IMR-90 (cell line): ENCODE measurements at regions not wholly inside any gene's neighbourhood (a gene's known extent, or its start where the extent isn't known, plus 50 kb on each side); places are given as distances from the start of the nearest gene placed in this dataset.

ENCODE experiments used
- ATAC-seq: fragments of 200-7000 bp; cut with Tn5 transposase; 2 replicates; pipeline ENCODE4 v1.9.1; 2020; ENCODE audit warnings: low read depth, mild to moderate bottlenecking, moderate library complexity
- BruUV-seq: library from RNA; stranded (reverse); fragments of 400-500 nt; replicated peaks from 2 replicates; lab custom pipeline; 2021; lab: Mats Ljungman, UMichigan
- CTCF ChIA-PET: fragments of 300-600 bp; formaldehyde crosslinking; extraction: SDS; loops from one replicate; lab custom pipeline; 2021; ENCODE audit warnings: antibody characterized with exemption; lab: Yijun Ruan, JAX
- POLR2A ChIA-PET: fragments of 300-600 bp; sonication (Branson Sonifier 250); formaldehyde crosslinking; loops from one replicate; lab custom pipeline; 2022; ENCODE audit warnings: antibody characterized with exemption; ENCODE audit not compliant: unreplicated experiment; lab: Charles Lee
- DNase-seq: peaks from one replicate; pipeline ENCODE4 v3.0.0; 2013
- H2AFZ ChIP-seq: replicated peaks from 2 replicates; pipeline ENCODE3; 2013; ENCODE audit warnings: low read length, mild to moderate bottlenecking; ENCODE audit not compliant: poor library complexity
- H2AK5ac ChIP-seq: 2 replicates; pipeline ENCODE4 v1.6.1; 2013; ENCODE audit warnings: low read depth, low read length, inconsistent platforms
- H2AK9ac ChIP-seq: replicated peaks from 2 replicates; pipeline ENCODE3; 2013; ENCODE audit warnings: mild to moderate bottlenecking, low read depth, low read length, moderate library complexity; ENCODE audit not compliant: poor library complexity
- H2BK120ac ChIP-seq: 2 replicates; pipeline ENCODE4 v1.6.1; 2013; ENCODE audit warnings: low read depth, low read length, inconsistent platforms
- H2BK15ac ChIP-seq: 3 replicates; pipeline ENCODE4 v1.6.1; 2013; ENCODE audit warnings: low read depth, low read length, inconsistent platforms
- H2BK20ac ChIP-seq: 2 replicates; pipeline ENCODE4 v1.6.1; 2013; ENCODE audit warnings: low read depth, mild to moderate bottlenecking, inconsistent platforms, low read length, moderate library complexity
- H2BK5ac ChIP-seq: 2 replicates; pipeline ENCODE4 v1.6.1; 2013; ENCODE audit warnings: mild to moderate bottlenecking, low read depth, low read length, inconsistent platforms; ENCODE audit not compliant: poor library complexity, severe bottlenecking
- H3K14ac ChIP-seq: replicated peaks from 2 replicates; pipeline ENCODE4 v1.6.1; 2013; ENCODE audit warnings: low read depth, low read length, inconsistent platforms
- H3K18ac ChIP-seq: 2 replicates; pipeline ENCODE4 v1.6.1; 2013; ENCODE audit warnings: low read depth, low read length, control low read depth
- H3K23ac ChIP-seq: 2 replicates; pipeline ENCODE4 v1.6.1; 2013; ENCODE audit warnings: low read depth, low read length, inconsistent platforms
- H3K27ac ChIP-seq: 2 replicates; pipeline ENCODE4 v1.5.1; 2013; ENCODE audit warnings: mild to moderate bottlenecking, control low read depth, low read length; ENCODE audit not compliant: insufficient read depth
- H3K27me3 ChIP-seq: 2 replicates; pipeline ENCODE4 v1.6.1; 2013; ENCODE audit warnings: low read length; ENCODE audit not compliant: control insufficient read depth, insufficient read depth
- H3K36me3 ChIP-seq: 2 replicates; pipeline ENCODE4 v1.6.1; 2013; ENCODE audit warnings: low read length, mixed read lengths; ENCODE audit not compliant: control insufficient read depth, insufficient read depth
- H3K4ac ChIP-seq: 2 replicates; pipeline ENCODE4 v1.6.1; 2013; ENCODE audit warnings: low read depth, low read length, inconsistent platforms
- H3K4me1 ChIP-seq: 2 replicates; pipeline ENCODE4 v1.6.1; 2013; ENCODE audit warnings: low read length, mixed read lengths; ENCODE audit not compliant: control insufficient read depth, insufficient read depth
- H3K4me2 ChIP-seq: 2 replicates; pipeline ENCODE4 v1.6.1; 2013; ENCODE audit warnings: low read depth, mild to moderate bottlenecking, control low read depth, low read length, moderate library complexity
- H3K4me3 ChIP-seq: 2 replicates; pipeline ENCODE4 v1.5.1; 2013; ENCODE audit warnings: low read depth, mild to moderate bottlenecking, control low read depth, low read length, moderate library complexity; ENCODE audit not compliant: insufficient read depth
- H3K56ac ChIP-seq: 2 replicates; pipeline ENCODE4 v1.6.1; 2013; ENCODE audit warnings: low read length, inconsistent platforms; ENCODE audit not compliant: insufficient read depth; ENCODE audit errors: extremely low read depth
- H3K79me1 ChIP-seq, 2 experiments: 2 replicates each; pipeline ENCODE4 v1.6.1; 2013; ENCODE audit warnings: low read length in 2 of 2, inconsistent platforms in 1 of 2, low read depth in 1 of 2
- H3K9ac ChIP-seq: 2 replicates; pipeline ENCODE4 v1.6.1; 2013; ENCODE audit warnings: low read depth, low read length, control low read depth
- H3K9me1 ChIP-seq: 2 replicates; pipeline ENCODE4 v1.6.1; 2013; ENCODE audit warnings: low read length, inconsistent platforms; ENCODE audit not compliant: insufficient read depth
- H3K9me3 ChIP-seq: 2 replicates; pipeline ENCODE4 v1.6.1; 2013; ENCODE audit warnings: low read length; ENCODE audit not compliant: control insufficient read depth, insufficient read depth
- H4K20me1 ChIP-seq: 2 replicates; pipeline ENCODE4 v1.6.1; 2013; ENCODE audit warnings: low read length, inconsistent platforms; ENCODE audit not compliant: insufficient read depth
- H4K5ac ChIP-seq: 2 replicates; pipeline ENCODE4 v1.6.1; 2013; ENCODE audit warnings: mild to moderate bottlenecking, low read depth, low read length, control low read depth
- H4K8ac ChIP-seq, 2 experiments: 2 replicates each; pipeline ENCODE4 v1.6.1; 2013; ENCODE audit warnings: low read depth in 2 of 2, low read length in 2 of 2, control low read depth in 1 of 2, inconsistent platforms in 1 of 2
- H4K91ac ChIP-seq: 2 replicates; pipeline ENCODE4 v1.6.1; 2013; ENCODE audit warnings: low read depth, low read length, inconsistent platforms; ENCODE audit not compliant: insufficient read depth
- BHLHE40 ChIP-seq: fragments of 150-350 bp; IDR thresholded peaks from 2 replicates; pipeline ENCODE4 v1.6.1; 2016; ENCODE audit warnings: mild to moderate bottlenecking, low read depth, low read length
- CEBPB ChIP-seq: IDR thresholded peaks from 2 replicates; pipeline ENCODE4 v1.6.1; 2012; ENCODE audit warnings: low read depth, low read length, improper control_type of control experiment
- CHD1 ChIP-seq: IDR thresholded peaks from 2 replicates; pipeline ENCODE4 v1.6.1; 2012; ENCODE audit warnings: low read depth, low read length, improper control_type of control experiment
- FOS ChIP-seq: fragments of 150-350 bp; IDR thresholded peaks from 2 replicates; pipeline ENCODE4 v1.6.1; 2016; ENCODE audit warnings: low read depth, low read length
- MAFK ChIP-seq: IDR thresholded peaks from 2 replicates; pipeline ENCODE4 v1.6.1; 2012; ENCODE audit warnings: low read depth, low read length, improper control_type of control experiment
- MAZ ChIP-seq: IDR thresholded peaks from 2 replicates; pipeline ENCODE4 v1.6.1; 2012; ENCODE audit warnings: low read depth, mild to moderate bottlenecking, low read length, improper control_type of control experiment, moderate library complexity, borderline replicate concordance
- NFE2L2 ChIP-seq: fragments of 150-350 bp; IDR thresholded peaks from 2 replicates; pipeline ENCODE4 v1.6.1; 2016; ENCODE audit warnings: low read depth, mild to moderate bottlenecking, low read length
- POLR2A ChIP-seq: IDR thresholded peaks from 2 replicates; pipeline ENCODE4 v1.6.1; 2012; ENCODE audit warnings: mild to moderate bottlenecking, low read depth, low read length
- RAD21 ChIP-seq: IDR thresholded peaks from 2 replicates; pipeline ENCODE4 v1.6.1; 2012; ENCODE audit warnings: low read length, improper control_type of control experiment
- RFX5 ChIP-seq: IDR thresholded peaks from 2 replicates; pipeline ENCODE4 v1.8.0; 2012; ENCODE audit warnings: low read depth, mild to moderate bottlenecking, low read length, moderate library complexity
- WGBS, 2 experiments: methylation state at CpG; one replicate each; pipeline versions ENCODE4 v1.1.5 to v1.1.7; 2013; ENCODE audit warnings: missing lambda C conversion rate in 2 of 2; ENCODE audit not compliant: insufficient read length in 1 of 2; ENCODE audit errors: extremely low coverage in 2 of 2; 5-methylcytosine and 5-hydroxymethylcytosine counted together
- dilution Hi-C: fragments of 300-500 bp; cut with HindIII; formaldehyde crosslinking; loops from one replicate; pipeline ENCODE4 v1.14.3; 2018; ENCODE audit warnings: low sequenced_read_pairs; ENCODE audit not compliant: unreplicated experiment
- in situ Hi-C: fragments of 300-500 bp; cut with MboI; formaldehyde crosslinking; loops from 3 replicates; pipeline ENCODE4 v1.14.3; 2019; ENCODE audit warnings: low sequenced_read_pairs, inconsistent platforms, mixed read lengths
- intact Hi-C: fragments of 100-400 bp; cut with micrococcal nuclease; formaldehyde crosslinking; loops from 2 replicates; pipeline ENCODE4 v1.10.0; 2022
- TF ChIP-seq, protein P1 (sequence below): fragments of 150-350 bp; IDR thresholded peaks from 2 replicates; pipeline ENCODE4 v1.6.1; 2017; ENCODE audit warnings: mild to moderate bottlenecking, antibody characterized with exemption, low read length, low read depth
- TF ChIP-seq, protein P2 (sequence below): fragments of 150-350 bp; IDR thresholded peaks from 2 replicates; pipeline ENCODE4 v1.6.1; 2016; ENCODE audit warnings: low read depth, mild to moderate bottlenecking, low read length, moderate library complexity, borderline replicate concordance
- TF ChIP-seq, protein P3 (sequence below): conservative IDR thresholded peaks from 2 replicates; pipeline ENCODE4 v1.5.1; 2012; ENCODE audit warnings: mild to moderate bottlenecking, low read depth, low read length, improper control_type of control experiment

- no peak for TF ChIP-seq MAFK
- TF ChIP-seq CHD1: no peak
- TF ChIP-seq MAZ: no peak
- no peak for TF ChIP-seq RAD21
- no peak for TF ChIP-seq NFE2L2
- TF ChIP-seq BHLHE40: no peak
- no peak for TF ChIP-seq CEBPB
- TF ChIP-seq, protein P1, sequence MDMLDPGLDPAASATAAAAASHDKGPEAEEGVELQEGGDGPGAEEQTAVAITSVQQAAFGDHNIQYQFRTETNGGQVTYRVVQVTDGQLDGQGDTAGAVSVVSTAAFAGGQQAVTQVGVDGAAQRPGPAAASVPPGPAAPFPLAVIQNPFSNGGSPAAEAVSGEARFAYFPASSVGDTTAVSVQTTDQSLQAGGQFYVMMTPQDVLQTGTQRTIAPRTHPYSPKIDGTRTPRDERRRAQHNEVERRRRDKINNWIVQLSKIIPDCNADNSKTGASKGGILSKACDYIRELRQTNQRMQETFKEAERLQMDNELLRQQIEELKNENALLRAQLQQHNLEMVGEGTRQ: no peak
- TF ChIP-seq, protein P2, sequence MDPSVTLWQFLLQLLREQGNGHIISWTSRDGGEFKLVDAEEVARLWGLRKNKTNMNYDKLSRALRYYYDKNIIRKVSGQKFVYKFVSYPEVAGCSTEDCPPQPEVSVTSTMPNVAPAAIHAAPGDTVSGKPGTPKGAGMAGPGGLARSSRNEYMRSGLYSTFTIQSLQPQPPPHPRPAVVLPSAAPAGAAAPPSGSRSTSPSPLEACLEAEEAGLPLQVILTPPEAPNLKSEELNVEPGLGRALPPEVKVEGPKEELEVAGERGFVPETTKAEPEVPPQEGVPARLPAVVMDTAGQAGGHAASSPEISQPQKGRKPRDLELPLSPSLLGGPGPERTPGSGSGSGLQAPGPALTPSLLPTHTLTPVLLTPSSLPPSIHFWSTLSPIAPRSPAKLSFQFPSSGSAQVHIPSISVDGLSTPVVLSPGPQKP: no peak
- no peak for TF ChIP-seq RFX5
- TF ChIP-seq, protein P3, sequence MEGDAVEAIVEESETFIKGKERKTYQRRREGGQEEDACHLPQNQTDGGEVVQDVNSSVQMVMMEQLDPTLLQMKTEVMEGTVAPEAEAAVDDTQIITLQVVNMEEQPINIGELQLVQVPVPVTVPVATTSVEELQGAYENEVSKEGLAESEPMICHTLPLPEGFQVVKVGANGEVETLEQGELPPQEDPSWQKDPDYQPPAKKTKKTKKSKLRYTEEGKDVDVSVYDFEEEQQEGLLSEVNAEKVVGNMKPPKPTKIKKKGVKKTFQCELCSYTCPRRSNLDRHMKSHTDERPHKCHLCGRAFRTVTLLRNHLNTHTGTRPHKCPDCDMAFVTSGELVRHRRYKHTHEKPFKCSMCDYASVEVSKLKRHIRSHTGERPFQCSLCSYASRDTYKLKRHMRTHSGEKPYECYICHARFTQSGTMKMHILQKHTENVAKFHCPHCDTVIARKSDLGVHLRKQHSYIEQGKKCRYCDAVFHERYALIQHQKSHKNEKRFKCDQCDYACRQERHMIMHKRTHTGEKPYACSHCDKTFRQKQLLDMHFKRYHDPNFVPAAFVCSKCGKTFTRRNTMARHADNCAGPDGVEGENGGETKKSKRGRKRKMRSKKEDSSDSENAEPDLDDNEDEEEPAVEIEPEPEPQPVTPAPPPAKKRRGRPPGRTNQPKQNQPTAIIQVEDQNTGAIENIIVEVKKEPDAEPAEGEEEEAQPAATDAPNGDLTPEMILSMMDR: no peak
- no peak for TF ChIP-seq FOS
- no peak for TF ChIP-seq POLR2A
- dilution Hi-C loops (no loop called here), intact Hi-C loops (loop anchor here (5.0 kb wide), 1 partner anchor 95 kb away; no protein-coding TSS in a partner anchor), in situ Hi-C loops (no loop called here)
- no peaks in the 10 kb centered on the region for H3K9me1 ChIP-seq
- H3K79me1 ChIP-seq: no peaks in the 10 kb centered on the region
- H3K23ac ChIP-seq: no peak overlapping the region
- H4K91ac ChIP-seq: no peak overlapping the region
- H3K4me3 ChIP-seq: no peak overlapping the region
- no peak overlapping the region for H2AK5ac ChIP-seq
- H2BK20ac ChIP-seq: no peak overlapping the region
- no peak overlapping the region for H2BK15ac ChIP-seq
- WGBS, 2 experiments: 80% methylated on average over 1 of the region's 3 CpGs; no CpG with 5 or more reads in 1 of the 2 experiments
- no peak overlapping the region for H3K18ac ChIP-seq
- no peak overlapping the region for H2BK5ac ChIP-seq
- BruUV-seq: no TSS peak
- H3K9ac ChIP-seq: no peak overlapping the region
- DNase-seq (no peak), ATAC-seq (no peak)
- H4K5ac ChIP-seq: no peak overlapping the region
- no peak overlapping the region for H4K8ac ChIP-seq
- H3K27me3 ChIP-seq: peaks cover 6% of the 10 kb centered on the region
- no peak overlapping the region for H3K27ac ChIP-seq
- H4K20me1 ChIP-seq: no peaks in the 10 kb centered on the region
- H3K14ac ChIP-seq: no peak overlapping the region
- no peak overlapping the region for H2AFZ ChIP-seq
- H2BK120ac ChIP-seq: no peak overlapping the region
- ChIA-PET POLR2A (no interaction called here), CTCF (interaction anchor here (1.0 kb wide), 1 partner anchor 14 kb away, joined by 4 read pairs; no protein-coding TSS in a partner anchor)
- H3K36me3 ChIP-seq: no peaks in the 10 kb centered on the region
- no peak overlapping the region for H3K4me2 ChIP-seq
- no peak overlapping the region for H2AK9ac ChIP-seq
- no peak overlapping the region for H3K4ac ChIP-seq
- H3K9me3 ChIP-seq: no peaks in the 10 kb centered on the region
- H3K4me1 ChIP-seq: peaks cover 1% of the 10 kb centered on the region; the same call in 1 of the 2 replicates
- H3K56ac ChIP-seq: no peak overlapping the region
These were observed 298.2 kb downstream of the SP3 start for GRCh38 chr2:173667014-173667413.
